Adrenal gland (tissue), 5 donors: ENCODE measurements at regions not wholly inside any gene's neighbourhood (a gene's known extent, or its start where the extent isn't known, plus 50 kb on each side); places are given as distances from the start of the nearest gene placed in this dataset.

Source experiments
- CTCF ChIP-seq, 6 experiments: fragments of 450-650 bp in 4 of 6; fragments of 200-600 bp in 2 of 6; sonication (generic) in 1 of 6; IDR thresholded peaks; 1 replicate in 5 of 6; 2 replicates in 1 of 6; pipeline versions ENCODE4 v1.5.1 to v1.8.0; 2016 to 2021; ENCODE audit warnings: antibody characterized with exemption in 6 of 6, mild to moderate bottlenecking in 2 of 6, moderate library complexity in 1 of 6
- POLR2A ChIP-seq, 2 donors: fragments of 450-650 bp; IDR thresholded peaks; one replicate each; pipeline ENCODE4 v1.6.1; 2017; ENCODE audit warnings: antibody characterized with exemption in 2 of 2, mild to moderate bottlenecking in 2 of 2, moderate library complexity in 1 of 2
- donor health status: DM: no; HTN: no; CAD: no.

GRCh38 chr13:75986818-75987217, 350.7 kb downstream of the LMO7 start:
- no peak for TF ChIP-seq POLR2A (IDR thresholded peaks at IDR 0.05)
- no peak for TF ChIP-seq CTCF (IDR thresholded peaks at IDR 0.05)
